Ammon's horn (tissue), 1 donor: ENCODE measurements at regions not wholly inside any gene's neighbourhood (a gene's known extent, or its start where the extent isn't known, plus 50 kb on each side); places are given as distances from the start of the nearest gene placed in this dataset.
"Not testable (repeated sequence)": the region's sequence is repeated elsewhere in the genome, so short reads cannot be mapped to it uniquely, and the experiment has no call there.

Experiments used
- DNase-seq: peaks from one replicate; pipeline ENCODE4 v3.0.0-alpha.2; 2016; ENCODE audit warnings: low spot score

DNA sequence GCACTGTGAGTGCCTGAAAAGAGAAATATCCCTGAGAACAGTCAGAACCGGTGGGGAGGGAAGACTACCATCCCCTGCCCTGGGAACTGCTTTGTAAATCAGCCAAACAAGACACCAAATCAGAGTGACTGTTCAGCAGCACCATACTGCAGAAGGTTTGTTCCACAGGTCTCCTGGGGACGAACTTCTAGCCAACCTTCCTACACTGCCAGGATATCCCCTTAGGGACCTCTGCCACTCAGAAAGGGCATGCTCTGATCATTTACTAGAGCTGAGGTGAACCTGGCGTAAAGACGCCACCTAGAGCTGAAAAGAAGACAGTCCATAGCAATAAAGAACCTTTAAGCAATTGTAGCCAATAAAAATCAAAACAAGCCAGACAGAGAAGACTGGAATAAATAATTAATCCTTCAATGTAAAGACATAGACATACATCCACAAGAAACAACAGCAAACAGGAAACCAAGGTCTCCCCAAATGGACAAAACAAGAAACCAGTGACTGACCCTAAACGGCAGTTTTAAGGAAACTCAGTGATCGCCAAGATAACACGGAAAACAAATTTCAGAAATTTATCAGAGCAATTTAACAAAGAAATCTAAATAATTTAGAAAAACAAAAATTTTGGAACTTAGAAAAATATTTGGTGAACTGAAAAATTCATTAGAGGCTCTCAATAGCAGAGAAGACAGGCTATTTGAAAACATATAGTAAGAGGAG, 228.1 kb upstream of the AMIGO2 start:
- peak; percentile 22 for DNase-seq

- DNase-seq: not testable (repeated sequence)
These were observed 227.3 kb upstream of the AMIGO2 start for GRCh38 chr12:47306773-47307679.

DNA sequence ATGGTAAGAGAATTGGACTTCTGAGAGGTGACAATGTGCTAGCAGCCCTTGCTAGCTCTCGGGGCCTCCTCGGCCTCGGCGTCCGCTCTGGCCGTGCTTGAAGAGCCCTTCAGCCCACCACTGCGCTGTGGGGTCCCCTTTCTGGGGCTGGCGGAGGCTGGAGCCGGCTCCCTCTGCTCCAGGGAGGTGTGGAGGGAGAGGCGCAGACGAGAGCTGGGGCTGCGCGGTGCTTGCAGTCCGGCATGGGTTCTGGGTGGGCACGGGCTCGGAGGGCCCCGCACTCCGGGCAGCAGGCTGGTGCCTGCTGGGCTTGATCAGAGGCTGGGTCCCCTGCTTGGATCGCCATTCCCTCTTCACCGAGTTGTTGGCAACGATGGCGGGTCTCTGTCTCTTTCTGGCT, 226.4 kb upstream of the AMIGO2 start:
- no peak for DNase-seq

GRCh38 chr12:47305464-47305863, 225.7 kb upstream of the AMIGO2 start:
- DNase-seq: no peak

DNA sequence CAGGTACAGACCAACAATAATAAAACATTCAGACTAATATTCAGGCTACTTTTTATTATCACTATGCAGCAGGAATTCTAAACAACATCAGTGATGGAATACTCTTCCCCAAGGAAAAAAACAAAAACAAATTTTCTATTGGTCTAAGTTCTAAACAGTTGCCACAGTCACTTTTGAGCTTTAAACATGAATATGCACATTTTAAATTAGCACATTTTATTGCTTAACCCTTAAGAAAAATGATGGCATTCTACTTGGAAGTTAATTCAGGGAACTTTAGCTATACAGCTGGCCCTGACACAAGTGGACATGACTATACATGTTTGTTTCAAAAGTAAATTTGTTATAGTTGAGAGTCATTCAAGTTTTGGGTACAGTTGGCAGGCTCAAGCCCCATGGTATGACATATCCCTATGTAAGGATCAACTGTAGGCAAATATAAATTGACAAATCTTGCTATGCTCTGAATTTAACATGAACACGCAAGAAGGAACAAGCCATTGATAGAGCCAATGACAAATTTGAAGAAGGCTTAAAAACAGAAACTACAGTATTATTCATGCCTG, 224.3 kb upstream of the AMIGO2 start:
- no peak for DNase-seq

- no peak for DNase-seq
These were observed 223.4 kb upstream of the AMIGO2 start for GRCh38 chr12:47303207-47303606.

DNA sequence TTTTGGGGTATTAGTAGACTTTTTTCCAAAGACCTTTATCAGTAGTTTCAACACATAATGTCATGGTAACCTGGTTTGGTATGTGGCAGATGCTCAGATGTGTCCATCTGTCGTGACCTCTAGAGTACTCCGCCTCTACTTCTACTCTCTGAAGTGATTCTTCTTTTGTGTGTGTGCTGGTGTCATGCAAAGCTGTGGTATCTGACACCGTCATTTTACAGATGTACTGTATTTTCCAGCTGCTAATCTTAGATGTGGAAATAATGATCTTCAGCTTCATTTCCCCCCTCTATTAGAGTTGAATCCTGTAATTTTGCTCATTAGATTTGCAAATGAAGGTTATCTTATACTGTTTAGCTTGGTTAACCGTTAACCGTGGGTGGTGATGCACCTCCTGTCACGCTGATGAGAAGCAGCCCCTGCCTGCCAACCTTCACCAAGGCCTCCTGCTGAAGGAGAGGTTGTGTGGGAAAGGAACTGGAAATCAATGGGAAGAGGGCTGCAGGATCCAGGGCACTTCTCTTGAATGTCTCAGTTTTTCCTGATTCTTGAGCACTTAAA, 222.4 kb upstream of the AMIGO2 start:
- no peak for DNase-seq

DNA sequence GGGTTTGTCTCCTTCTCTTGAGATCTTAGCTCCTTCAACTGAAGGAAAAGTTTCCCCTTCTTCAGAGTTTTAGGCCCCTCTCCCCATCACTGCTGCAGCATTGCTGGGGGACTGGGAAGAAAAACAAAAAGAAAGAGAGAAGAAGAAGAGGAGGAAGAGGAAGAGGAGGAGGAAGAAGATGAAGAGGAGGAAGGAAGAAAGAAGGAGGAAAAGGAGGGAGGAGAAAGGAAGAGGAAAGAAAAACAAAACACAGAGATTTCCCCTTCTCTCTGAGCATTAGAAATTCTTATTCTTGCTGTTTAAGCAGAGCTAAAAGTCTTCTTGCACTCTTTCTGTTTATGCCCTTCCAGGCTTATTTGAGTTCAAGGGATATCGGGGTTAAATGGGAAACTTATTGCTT, 219.8 kb upstream of the AMIGO2 start:
- DNase-seq: no peak

DNA sequence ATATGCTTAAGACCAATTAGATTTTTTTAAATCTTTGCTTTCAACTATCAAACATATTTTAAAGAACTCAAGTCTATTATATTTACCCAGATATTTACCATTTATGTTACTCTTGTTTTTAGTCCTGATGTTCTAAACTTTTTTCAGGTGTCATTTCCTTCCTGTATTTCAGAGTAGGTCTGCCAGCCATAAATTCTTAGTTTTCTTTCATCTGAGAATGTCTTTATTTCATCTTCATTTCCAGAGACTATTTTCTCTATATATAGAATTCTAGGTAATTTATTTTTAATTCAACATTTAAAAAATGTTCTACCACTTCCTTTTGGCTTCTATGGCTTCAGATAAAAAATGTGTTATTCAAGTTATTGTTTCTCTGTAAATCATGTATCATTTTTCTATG, 218.2 kb upstream of the AMIGO2 start:
- no peak for DNase-seq

DNA sequence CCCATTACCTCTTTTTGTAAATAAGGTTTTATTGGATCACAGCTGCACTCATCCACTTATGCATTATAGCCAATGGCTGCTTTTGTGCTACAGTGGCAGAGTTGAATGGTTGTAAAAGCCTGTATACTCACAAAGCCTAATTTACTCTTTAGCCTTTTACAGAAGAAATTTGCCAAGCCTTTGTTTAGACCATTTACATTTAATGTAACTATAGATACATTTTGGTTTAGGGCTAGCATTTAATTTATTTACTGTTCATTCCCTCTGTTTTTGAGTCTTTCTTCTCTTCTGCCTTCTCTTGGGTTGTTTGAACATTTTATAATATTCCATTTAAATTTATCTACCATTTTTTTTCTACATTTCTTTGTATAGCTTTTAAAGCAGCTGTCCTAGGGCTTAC, 217.1 kb upstream of the AMIGO2 start:
- no peak for DNase-seq

DNA sequence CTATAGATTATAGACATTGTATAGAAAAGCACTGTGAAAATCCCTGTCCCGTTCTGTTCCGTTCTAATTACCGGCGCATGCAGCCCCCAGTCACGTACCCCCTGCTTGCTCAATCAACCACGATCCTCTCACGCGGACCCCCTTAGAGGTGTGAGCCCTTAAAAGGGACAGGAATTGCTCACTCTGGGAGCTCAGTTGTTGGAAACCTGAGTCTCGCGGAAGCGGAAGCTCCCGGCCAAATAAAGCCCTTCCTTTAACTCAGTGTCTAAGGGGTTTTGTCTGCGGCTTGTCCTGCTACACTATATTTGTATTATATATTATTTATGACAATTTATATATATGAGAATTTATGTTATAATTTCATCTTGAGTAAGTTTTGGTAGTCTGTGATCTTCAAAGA, 213.6 kb upstream of the AMIGO2 start:
- no peak for DNase-seq

GRCh38 chr12:47286676-47287075, 206.9 kb upstream of the AMIGO2 start:
- DNase-seq: no peak
